ENCODE measurements at regions not wholly inside any gene's neighbourhood (a gene's known extent, or its start where the extent isn't known, plus 50 kb on each side); places are given as distances from the start of the nearest gene placed in this dataset.
A peak's percentile ranks its signal among the peaks of the same experiment; 100 is the strongest.

GRCh38 chr16:72664509-72665408 lies 383.2 kb downstream of the ZFHX3 start (continued):
- TF ChIP-seq RBAK (tag by site-specific recombination; IDR thresholded peaks at IDR 0.05): no peak
- 0 out of 2 replicates have a peak, but pooled peaks have one; percentile 35 for TF ChIP-seq MZF1 (tag by site-specific recombination; IDR thresholded peaks at IDR 0.05; ENCODE audit: borderline replicate concordance)
- TF ChIP-seq EGR2 (tag by site-specific recombination; IDR thresholded peaks at IDR 0.05; ENCODE audit: low read depth): peak; percentile 36; the same call in 1 of the 2 replicates
- TF ChIP-seq ZBTB11 (tag by site-specific recombination; conservative IDR thresholded peaks at IDR 0.05; ENCODE audit: low read depth): peak; percentile 50
- no peak for TF ChIP-seq ZNF837 (tag by site-specific recombination; IDR thresholded peaks at IDR 0.05)
- no peak for TF ChIP-seq ZNF449 (tag by site-specific recombination; IDR thresholded peaks at IDR 0.05)
- peak; percentile 65; the same call in 1 of the 2 replicates for TF ChIP-seq ZBTB48 (tag by site-specific recombination; IDR thresholded peaks at IDR 0.05)
- 0 out of 2 replicates have a peak, but pooled peaks have one; percentile 40 for TF ChIP-seq PBX3 (CRISPR knock-in tag; IDR thresholded peaks at IDR 0.05)
- peak; percentile 45; the same call in 1 of the 2 replicates for TF ChIP-seq ZNF394 (tag by site-specific recombination; IDR thresholded peaks at IDR 0.05; ENCODE audit: borderline replicate concordance)
- no peak for TF ChIP-seq ZNF140 (tag by site-specific recombination; IDR thresholded peaks at IDR 0.05)
- no peak for TF ChIP-seq ZNF121 (tag by site-specific recombination; IDR thresholded peaks at IDR 0.05)
- no peak for TF ChIP-seq ZNF830 (tag by site-specific recombination; IDR thresholded peaks at IDR 0.05; ENCODE audit: low read depth)
- peak; percentile 47 for TF ChIP-seq SP3 (tag by site-specific recombination; IDR thresholded peaks at IDR 0.05)
- TF ChIP-seq ZXDB (tag by site-specific recombination; IDR thresholded peaks at IDR 0.05): peak; percentile 67
- TF ChIP-seq WT1 (tag by site-specific recombination; IDR thresholded peaks at IDR 0.05): peak; percentile 16; the same call in 1 of the 2 replicates
- TF ChIP-seq ZNF366 (tag by site-specific recombination; conservative IDR thresholded peaks at IDR 0.05): peak; percentile 54
- 0 out of 2 replicates have a peak, but pooled peaks have one; percentile 14 for TF ChIP-seq ZNF600 (tag by site-specific recombination; IDR thresholded peaks at IDR 0.05)
- TF ChIP-seq PRDM6 (tag by site-specific recombination; IDR thresholded peaks at IDR 0.05): no peak
